SK-N-SH (cell line): ENCODE measurements at regions not wholly inside any gene's neighbourhood (a gene's known extent, or its start where the extent isn't known, plus 50 kb on each side); places are given as distances from the start of the nearest gene placed in this dataset.

ENCODE experiments used
- CTCF ChIA-PET: fragments of 300-600, 350-600 bp; formaldehyde crosslinking; extraction: SDS; loops from one replicate; lab custom pipeline; 2021; lab: Yijun Ruan, JAX
- POLR2A ChIA-PET: fragments of 350-600 bp; sonication (Branson Sonifier 250); formaldehyde crosslinking; extraction: SDS; loops from one replicate; lab custom pipeline; 2020; ENCODE audit warnings: antibody characterized with exemption, inconsistent platforms; lab: Yijun Ruan, JAX
- DNase-seq: peaks from one replicate; pipeline ENCODE4 v3.0.0; 2012
- H2AFZ ChIP-seq: fragments of 200-600 bp; sonication (generic); 2 replicates; pipeline ENCODE4 v1.8.1; 2016; ENCODE audit warnings: antibody characterized with exemption, mild to moderate bottlenecking, low read depth
- H3F3A ChIP-seq: fragments of 200-600 bp; sonication (generic); replicated peaks from 2 replicates; pipeline ENCODE3; 2016; ENCODE audit warnings: antibody characterized with exemption, mild to moderate bottlenecking; ENCODE audit not compliant: insufficient read depth
- H3K27ac ChIP-seq, 2 experiments: fragments of 200-500 bp in 1 of 2; fragments of 200-600 bp in 1 of 2; sonication (Bioruptor generic) in 1 of 2; sonication (generic), shearing (Covaris generic) in 1 of 2; 2 replicates each; pipeline versions ENCODE4 v1.5.1 to v1.6.1; 2014 to 2016; ENCODE audit warnings: low read depth in 2 of 2, inconsistent platforms in 1 of 2, low read length in 1 of 2, mild to moderate bottlenecking in 1 of 2, mixed read lengths in 1 of 2
- H3K27me3 ChIP-seq: fragments of 200-600 bp; sonication (generic), shearing (Covaris generic); 2 replicates; pipeline ENCODE4 v1.6.1; 2016; ENCODE audit warnings: mixed run types; ENCODE audit not compliant: insufficient read depth
- H3K36me3 ChIP-seq, 2 experiments: fragments of 200-500 bp in 1 of 2; fragments of 200-600 bp in 1 of 2; sonication (Bioruptor generic) in 1 of 2; sonication (generic) in 1 of 2; replicated peaks in 1 of 2; 2 replicates each; pipeline versions ENCODE3 to v1.5.1; 2014 to 2016; ENCODE audit warnings: low read length in 1 of 2, mild to moderate bottlenecking in 1 of 2; ENCODE audit not compliant: insufficient read depth in 2 of 2, control insufficient read depth in 1 of 2
- H3K4me1 ChIP-seq, 2 experiments: fragments of 200-500 bp in 1 of 2; fragments of 200-600 bp in 1 of 2; sonication (Bioruptor generic) in 1 of 2; sonication (generic), shearing (Covaris generic) in 1 of 2; 2 replicates each; pipeline versions ENCODE4 v1.5.1 to v1.6.1; 2014 to 2016; ENCODE audit warnings: low read depth in 1 of 2, low read length in 1 of 2, mixed run types in 1 of 2; ENCODE audit not compliant: insufficient read depth in 2 of 2, control insufficient read depth in 1 of 2
- H3K4me2 ChIP-seq: fragments of 200-600 bp; sonication (generic), shearing (Covaris generic); 2 replicates; pipeline ENCODE4 v1.6.1; 2017; ENCODE audit warnings: mixed run types
- H3K4me3 ChIP-seq, 2 experiments: fragments of 200-500 bp in 1 of 2; fragments of 200-600 bp in 1 of 2; sonication (Bioruptor generic) in 1 of 2; sonication (generic), shearing (Covaris generic) in 1 of 2; 2 replicates each; pipeline versions ENCODE4 v1.5.1 to v1.8.1; 2014 to 2016; ENCODE audit warnings: low read depth in 2 of 2, inconsistent platforms in 1 of 2, low read length in 1 of 2, mild to moderate bottlenecking in 1 of 2, mixed read lengths in 1 of 2, moderate library complexity in 1 of 2
- H3K79me2 ChIP-seq: fragments of 200-600 bp; sonication (generic); 2 replicates; pipeline ENCODE4 v1.8.1; 2017; ENCODE audit warnings: mild to moderate bottlenecking; ENCODE audit not compliant: insufficient read depth
- H3K9ac ChIP-seq: fragments of 200-600 bp; sonication (generic); 2 replicates; pipeline ENCODE4 v1.6.1; 2017; ENCODE audit warnings: mixed run types
- H3K9me2 ChIP-seq: fragments of 200-600 bp; sonication (generic); 2 replicates; pipeline ENCODE4 v1.6.1; 2017; ENCODE audit warnings: mixed run types
- H3K9me3 ChIP-seq: fragments of 200-600 bp; sonication (generic); 2 replicates; pipeline ENCODE4 v1.6.1; 2017; ENCODE audit warnings: mixed run types, mild to moderate bottlenecking, moderate library complexity
- H4K20me1 ChIP-seq: fragments of 200-600 bp; sonication (generic); 2 replicates; pipeline ENCODE4 v1.6.1; 2017; ENCODE audit warnings: mild to moderate bottlenecking, mixed run types; ENCODE audit not compliant: insufficient read depth
- CHD2 ChIP-seq: fragments of 150-350 bp; IDR thresholded peaks from 2 replicates; pipeline ENCODE4 v1.6.1; 2018; ENCODE audit warnings: low read length; ENCODE audit not compliant: partially characterized antibody
- CTCF ChIP-seq: fragments of 200-600 bp; sonication (generic); IDR thresholded peaks from 2 replicates; pipeline ENCODE4 v1.6.1; 2017; ENCODE audit warnings: antibody characterized with exemption, mild to moderate bottlenecking, moderate library complexity
- ELF1 ChIP-seq: IDR thresholded peaks from 2 replicates; pipeline ENCODE4 v1.4.0; 2012
- FOSL2 ChIP-seq: IDR thresholded peaks from 2 replicates; pipeline ENCODE4 v1.4.0; 2012; ENCODE audit warnings: low read depth, mild to moderate bottlenecking, moderate library complexity, borderline replicate concordance
- FOXJ3 ChIP-seq: sonication (generic); formaldehyde crosslinking; IDR thresholded peaks from 2 replicates; pipeline ENCODE4 v1.5.1; 2020; ENCODE audit warnings: mild to moderate bottlenecking, missing genetic modification reagents
- RAD21 ChIP-seq: IDR thresholded peaks from 2 replicates; pipeline ENCODE4 v1.6.1; 2012; ENCODE audit warnings: mild to moderate bottlenecking, low read length
- RCOR1 ChIP-seq: fragments of 150-350 bp; IDR thresholded peaks from 2 replicates; pipeline ENCODE4 v1.6.1; 2017; ENCODE audit warnings: antibody characterized with exemption, low read length
- RFX5 ChIP-seq: IDR thresholded peaks from 2 replicates; pipeline ENCODE4 v1.6.1; 2012; ENCODE audit warnings: mild to moderate bottlenecking, improper control_type of control experiment, low read length
- RXRA ChIP-seq: IDR thresholded peaks from 2 replicates; pipeline ENCODE4 v1.4.0; 2012; ENCODE audit warnings: low read depth, mild to moderate bottlenecking, borderline replicate concordance
- TAF1 ChIP-seq: IDR thresholded peaks from 2 replicates; pipeline ENCODE4 v1.6.1; 2012; ENCODE audit warnings: low read depth, mild to moderate bottlenecking, low read length, moderate library complexity, borderline replicate concordance
- TCF12 ChIP-seq: IDR thresholded peaks from 2 replicates; pipeline ENCODE4 v1.4.0; 2012
- USF1 ChIP-seq: IDR thresholded peaks from 2 replicates; pipeline ENCODE4 v1.4.0; 2012; ENCODE audit warnings: low read depth, borderline replicate concordance
- USF2 ChIP-seq: fragments of 150-350 bp; IDR thresholded peaks from 2 replicates; pipeline ENCODE4 v1.6.1; 2017; ENCODE audit warnings: antibody characterized with exemption, low read length, low read depth, borderline replicate concordance
- YY1 ChIP-seq: IDR thresholded peaks from 2 replicates; pipeline ENCODE4 v1.4.0; 2012; ENCODE audit warnings: low read depth, mild to moderate bottlenecking
- WGBS: methylation state at CpG from one replicate; pipeline ENCODE4 v1.1.6; 2017; ENCODE audit warnings: low lambda C conversion rate; 5-methylcytosine and 5-hydroxymethylcytosine counted together

DNA sequence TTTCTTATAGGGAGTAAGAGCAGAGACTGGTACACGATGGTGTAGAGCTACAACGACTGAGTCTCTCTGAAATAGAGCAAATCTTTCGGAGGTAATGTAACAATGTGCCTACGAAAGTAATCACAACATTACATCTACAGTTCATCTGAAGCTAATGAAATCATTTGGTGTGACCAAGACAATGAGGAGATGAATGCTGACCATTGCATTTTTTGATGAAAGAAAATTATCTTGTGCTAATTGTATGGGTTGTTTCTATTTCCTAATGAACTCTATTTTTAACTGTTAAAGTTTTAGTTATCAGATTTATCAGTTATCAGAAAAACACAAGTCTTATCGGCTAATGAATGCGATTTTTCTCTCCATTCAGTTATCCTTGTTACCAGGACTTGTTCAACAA is 913.4 kb downstream of the SLITRK6 start:
- H3K4me2 ChIP-seq: no peak overlapping the region
- no peaks in the 10 kb centered on the region for H3K36me3 ChIP-seq
- H3K27me3 ChIP-seq: no peaks in the 10 kb centered on the region
- TF ChIP-seq CHD2 (no peak), USF1 (no peak), FOSL2 (no peak), RCOR1 (no peak), TAF1 (no peak), FOXJ3 (CRISPR knock-in tag) (no peak), TCF12 (no peak), RAD21 (no peak), YY1 (no peak), ELF1 (no peak)
- no peaks in the 10 kb centered on the region for H3K9me2 ChIP-seq
- no peaks in the 10 kb centered on the region for H3K4me1 ChIP-seq
- no peak for DNase-seq
- H3F3A ChIP-seq: no peaks in the 10 kb centered on the region
- no peak overlapping the region for H3K9ac ChIP-seq
- H3K9me3 ChIP-seq: no peaks in the 10 kb centered on the region
- ChIA-PET CTCF (interaction anchor here (1.1 kb wide), 1 partner anchor 40 kb away, joined by 3 read pairs; no protein-coding TSS in a partner anchor), POLR2A (no interaction called here)
- H4K20me1 ChIP-seq: no peaks in the 10 kb centered on the region
- 81% methylated on average over 6 of the region's 6 CpGs for WGBS
- no peak overlapping the region for H2AFZ ChIP-seq
- no peak overlapping the region for H3K4me3 ChIP-seq
- H3K27ac ChIP-seq: no peak overlapping the region
- no peaks in the 10 kb centered on the region for H3K79me2 ChIP-seq

- Histone ChIP-seq H3K27me3 (no peaks in the 10 kb centered on the region), H3K9me3 (no peaks in the 10 kb centered on the region), H3K36me3 (no peaks in the 10 kb centered on the region), H3K9ac (no peak overlapping the region), H3F3A (no peaks in the 10 kb centered on the region), H3K4me1 (no peaks in the 10 kb centered on the region), H3K79me2 (no peaks in the 10 kb centered on the region), H3K4me3 (no peak overlapping the region), H2AFZ (no peak overlapping the region), H3K27ac (no peak overlapping the region), H3K9me2 (no peaks in the 10 kb centered on the region), H3K4me2 (no peak overlapping the region), H4K20me1 (no peaks in the 10 kb centered on the region)
- ChIA-PET CTCF (interaction anchor here (1.8 kb wide), 1 partner anchor 29 kb away, joined by 7 read pairs; no protein-coding TSS in a partner anchor), POLR2A (no interaction called here)
- TF ChIP-seq RFX5: no peak
- no peak for TF ChIP-seq USF2
- WGBS: 65% methylated on average over 3 of the region's 3 CpGs
- DNase-seq: no peak
These were observed 925.3 kb downstream of the SLITRK6 start for GRCh38 chr13:84873951-84874350.

DNA sequence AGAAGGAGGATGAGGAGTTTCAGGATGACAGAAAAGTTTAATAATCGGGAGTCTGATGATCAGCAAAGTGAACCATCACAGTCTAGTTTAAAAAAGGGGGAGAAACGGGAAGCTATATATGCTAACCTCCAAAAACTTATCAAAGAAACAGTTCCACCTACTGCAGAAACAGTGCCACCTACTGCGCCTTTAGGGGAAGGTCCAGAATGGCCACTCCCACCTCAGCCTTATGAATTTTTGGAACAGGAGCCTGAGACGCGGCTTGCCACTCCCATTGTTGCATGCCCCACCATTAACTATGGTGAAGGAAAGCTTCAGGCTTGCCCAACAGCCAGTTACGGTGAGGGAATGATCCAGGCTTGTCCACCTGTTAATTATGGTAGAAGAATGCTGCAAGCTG is 929.0 kb downstream of the SLITRK6 start:
- H3K4me3 ChIP-seq: no peak overlapping the region
- no peaks in the 10 kb centered on the region for H3K79me2 ChIP-seq
- DNase-seq: no peak
- H3K9me3 ChIP-seq: no peaks in the 10 kb centered on the region
- no peak overlapping the region for H3K9ac ChIP-seq
- CTCF ChIA-PET: interaction anchor here (0.6 to 1.5 kb wide), 5 partner anchors 17 to 90 kb away, joined by 3 to 6 read pairs (median 3); no protein-coding TSS in a partner anchor
- H3K27ac ChIP-seq: no peak overlapping the region
- TF ChIP-seq CTCF (peak; percentile 34; the same call in 1 of the 2 replicates), RXRA (no peak)
- TF ChIP-seq, all 33 proteins: peak for 1
- POLR2A ChIA-PET: no interaction called here
- H3K27me3 ChIP-seq: no peaks in the 10 kb centered on the region
- WGBS: 76% methylated on average over 5 of the region's 6 CpGs
- no peaks in the 10 kb centered on the region for H3F3A ChIP-seq
- no peak overlapping the region for H3K4me2 ChIP-seq
- H3K9me2 ChIP-seq: no peaks in the 10 kb centered on the region
- no peaks in the 10 kb centered on the region for H3K36me3 ChIP-seq
- no peak overlapping the region for H2AFZ ChIP-seq
- peaks cover 0 to 5% of the 10 kb centered on the region in 2 experiments; a peak in 2 of 4 replicates for H3K4me1 ChIP-seq
- no peaks in the 10 kb centered on the region for H4K20me1 ChIP-seq
